H9 (cell line): ENCODE measurements at regions not wholly inside any gene's neighbourhood (a gene's known extent, or its start where the extent isn't known, plus 50 kb on each side); places are given as distances from the start of the nearest gene placed in this dataset.

Source experiments
- DNase-seq: peaks from one replicate; pipeline ENCODE4 v3.0.0-alpha.2; 2017
- H2AFZ ChIP-seq: one replicate; pipeline ENCODE4 v1.6.1; 2013; ENCODE audit warnings: mild to moderate bottlenecking, low read length, control low read depth, moderate library complexity
- H2AK5ac ChIP-seq: 2 replicates; pipeline ENCODE4 v1.6.1; 2013; ENCODE audit warnings: low read length, control low read depth, mixed read lengths; ENCODE audit not compliant: insufficient read length
- H2BK120ac ChIP-seq: one replicate; pipeline ENCODE4 v1.6.1; 2013; ENCODE audit warnings: low read depth, mild to moderate bottlenecking, low read length, control low read depth, inconsistent platforms; ENCODE audit not compliant: poor library complexity, severe bottlenecking
- H2BK12ac ChIP-seq: 2 replicates; pipeline ENCODE4 v1.6.1; 2013; ENCODE audit warnings: low read length, control low read depth, mixed read lengths, low read depth; ENCODE audit not compliant: insufficient read length
- H2BK15ac ChIP-seq: 2 replicates; pipeline ENCODE4 v1.6.1; 2013; ENCODE audit warnings: low read depth, low read length, control low read depth
- H2BK20ac ChIP-seq: one replicate; pipeline ENCODE4 v1.6.1; 2013; ENCODE audit warnings: low read depth, mild to moderate bottlenecking, low read length, control low read depth, inconsistent platforms; ENCODE audit not compliant: poor library complexity, severe bottlenecking
- H2BK5ac ChIP-seq: 2 replicates; pipeline ENCODE4 v1.6.1; 2013; ENCODE audit warnings: low read length, control low read depth, mixed read lengths; ENCODE audit not compliant: insufficient read length
- H3K14ac ChIP-seq: 2 replicates; pipeline ENCODE4 v1.6.1; 2013; ENCODE audit warnings: low read length, control low read depth; ENCODE audit not compliant: insufficient read depth
- H3K18ac ChIP-seq: 2 replicates; pipeline ENCODE4 v1.6.1; 2013; ENCODE audit warnings: low read depth, mild to moderate bottlenecking, mixed read lengths, low read length, control low read depth; ENCODE audit not compliant: insufficient read length
- H3K23ac ChIP-seq: 2 replicates; pipeline ENCODE4 v1.6.1; 2013; ENCODE audit warnings: low read length, control low read depth, mixed read lengths, low read depth; ENCODE audit not compliant: insufficient read length
- H3K23me2 ChIP-seq: 2 replicates; pipeline ENCODE4 v1.6.1; 2013; ENCODE audit warnings: low read depth, mild to moderate bottlenecking, mixed read lengths, low read length, control low read depth; ENCODE audit not compliant: insufficient read length, poor library complexity, severe bottlenecking
- H3K27ac ChIP-seq: 2 replicates; pipeline ENCODE4 v1.5.1; 2013; ENCODE audit warnings: low read length, control low read depth, mixed read lengths, low read depth; ENCODE audit not compliant: insufficient read length
- H3K27me3 ChIP-seq: 2 replicates; pipeline ENCODE4 v1.6.1; 2013; ENCODE audit warnings: low read length, control low read depth, inconsistent platforms; ENCODE audit not compliant: insufficient read depth
- H3K4ac ChIP-seq: 2 replicates; pipeline ENCODE4 v1.6.1; 2013; ENCODE audit warnings: low read depth, mild to moderate bottlenecking, control low read depth, inconsistent platforms, low read length, moderate library complexity
- H3K4me1 ChIP-seq: 2 replicates; pipeline ENCODE4 v1.6.1; 2013; ENCODE audit warnings: low read length, control low read depth, inconsistent platforms; ENCODE audit not compliant: insufficient read depth
- H3K4me2 ChIP-seq: 2 replicates; pipeline ENCODE4 v1.6.1; 2013; ENCODE audit warnings: low read length, control low read depth, mixed read lengths; ENCODE audit not compliant: insufficient read length, insufficient read depth
- H3K56ac ChIP-seq: 2 replicates; pipeline ENCODE4 v1.6.1; 2013; ENCODE audit warnings: low read depth, mild to moderate bottlenecking, mixed read lengths, low read length, control low read depth; ENCODE audit not compliant: insufficient read length
- H3K79me1 ChIP-seq: 2 replicates; pipeline ENCODE4 v1.6.1; 2013; ENCODE audit warnings: low read depth, mild to moderate bottlenecking, moderate library complexity, low read length, control low read depth, inconsistent platforms; ENCODE audit not compliant: insufficient read depth, poor library complexity, severe bottlenecking
- H3K79me2 ChIP-seq: 2 replicates; pipeline ENCODE4 v1.6.1; 2013; ENCODE audit warnings: low read length, control low read depth, inconsistent platforms; ENCODE audit not compliant: insufficient read depth
- H3K9ac ChIP-seq: 2 replicates; pipeline ENCODE4 v1.6.1; 2013; ENCODE audit warnings: low read length, control low read depth, mixed read lengths; ENCODE audit not compliant: insufficient read length; ENCODE audit errors: extremely low read depth
- H3K9me3 ChIP-seq: one replicate; pipeline ENCODE4 v1.6.1; 2013; ENCODE audit warnings: low read depth, low read length, inconsistent platforms; ENCODE audit not compliant: control insufficient read depth
- H3T11ph ChIP-seq: one replicate; pipeline ENCODE4 v1.6.1; 2013; ENCODE audit warnings: mild to moderate bottlenecking, low read length, control low read depth, inconsistent platforms
- H4K20me1 ChIP-seq: one replicate; pipeline ENCODE4 v1.6.1; 2013; ENCODE audit not compliant: control insufficient read depth, insufficient read length, insufficient read depth
- H4K5ac ChIP-seq: 2 replicates; pipeline ENCODE4 v1.6.1; 2013; ENCODE audit warnings: low read depth, mild to moderate bottlenecking, mixed read lengths, low read length, control low read depth; ENCODE audit not compliant: insufficient read length
- H4K8ac ChIP-seq: replicated peaks from 2 replicates; pipeline ENCODE4 v1.6.1; 2013; ENCODE audit warnings: low read length, control low read depth, mixed read lengths, low read depth; ENCODE audit not compliant: insufficient read length
- H4K91ac ChIP-seq: 2 replicates; pipeline ENCODE4 v1.6.1; 2013; ENCODE audit warnings: low read depth, mild to moderate bottlenecking, moderate library complexity, mixed read lengths, low read length, control low read depth; ENCODE audit not compliant: insufficient read length
- H3K27ac Mint-ChIP-seq, 3 experiments: 2 replicates in 2 of 3; 3 replicates in 1 of 3; pipeline ENCODE4 v1.8.0; 2020 to 2021; ENCODE audit warnings: mixed read lengths in 3 of 3, mild to moderate bottlenecking in 1 of 3, moderate library complexity in 1 of 3
- H3K27me3 Mint-ChIP-seq: 2 replicates; pipeline ENCODE4 v1.8.0; 2021; ENCODE audit warnings: low read depth, mild to moderate bottlenecking, moderate library complexity, mixed read lengths
- H3K36me3 Mint-ChIP-seq, 3 experiments: 2 replicates in 2 of 3; 3 replicates in 1 of 3; pipeline ENCODE4 v1.8.0; 2020 to 2021; ENCODE audit warnings: low read depth in 3 of 3, mixed read lengths in 3 of 3; ENCODE audit not compliant: insufficient read depth in 1 of 3
- H3K4me1 Mint-ChIP-seq, 2 experiments: 2 replicates each; pipeline ENCODE4 v1.8.0; 2020; ENCODE audit warnings: mixed read lengths in 2 of 2
- H3K4me3 Mint-ChIP-seq, 2 experiments: 2 replicates in 1 of 2; 3 replicates in 1 of 2; pipeline ENCODE4 v1.8.0; 2020 to 2021; ENCODE audit warnings: mild to moderate bottlenecking in 2 of 2, mixed read lengths in 2 of 2, moderate library complexity in 1 of 2
- H3K9me3 Mint-ChIP-seq, 2 experiments: 2 replicates in 1 of 2; 3 replicates in 1 of 2; pipeline ENCODE4 v1.8.0; 2020; ENCODE audit warnings: mild to moderate bottlenecking in 2 of 2, mixed read lengths in 2 of 2, moderate library complexity in 1 of 2
- CTCF ChIP-seq: fragments of 200-600 bp; sonication (generic); conservative IDR thresholded peaks from 3 replicates; pipeline ENCODE4 v1.8.0; 2021; ENCODE audit warnings: antibody characterized with exemption, mild to moderate bottlenecking
- WGBS: extraction: QIAGEN DNeasy Blood & Tissue Kit; methylation state at CpG from one replicate; pipeline ENCODE4 v1.1.7; 2013; ENCODE audit warnings: missing lambda C conversion rate, low lambda C conversion rate, mixed read lengths; ENCODE audit not compliant: insufficient read length; ENCODE audit errors: extremely low coverage; 5-methylcytosine and 5-hydroxymethylcytosine counted together

GRCh38 chr7:149586646-149587645, 89.3 kb upstream of the ZNF746 start:
- Mint-ChIP-seq H3K4me1 (peaks cover 0 to 6% of the 10 kb centered on the region in 2 experiments; a peak in 3 of 4 replicates), H3K36me3 (peaks cover 59 to 76% (median 62%) of the 10 kb centered on the region in 3 experiments), H3K4me3 (no peak overlapping the region), H3K27ac (no peak overlapping the region; a peak in 1 of 7 replicates), H3K27me3 (peaks cover 1% of the 10 kb centered on the region; the same call in 1 of the 2 replicates), H3K9me3 (peaks cover 16 to 20% of the 10 kb centered on the region in 2 experiments)
- peaks cover 7% of the 10 kb centered on the region for H3K9me3 ChIP-seq
- H4K8ac ChIP-seq, result no peak overlapping the region
- H4K5ac ChIP-seq, result no peak overlapping the region
- no peak overlapping the region for H3K4ac ChIP-seq
- no CpG with 5 or more reads among the region's 10 CpGs for WGBS
- no peak for DNase-seq
- H3K23ac ChIP-seq, result no peak overlapping the region
- no peak overlapping the region for H3K4me2 ChIP-seq
- H2BK15ac ChIP-seq, result no peak overlapping the region
- H3K27me3 ChIP-seq, result no peaks in the 10 kb centered on the region
- no peak overlapping the region for H3K14ac ChIP-seq
- H3T11ph ChIP-seq, result no peak overlapping the region
- no peak overlapping the region for H2BK12ac ChIP-seq
- H2BK120ac ChIP-seq, result no peak overlapping the region
- no peaks in the 10 kb centered on the region for H3K4me1 ChIP-seq
- H3K56ac ChIP-seq, result no peak overlapping the region
- no peak overlapping the region for H3K9ac ChIP-seq
- no peaks in the 10 kb centered on the region for H4K20me1 ChIP-seq
- H2BK5ac ChIP-seq, result no peak overlapping the region
- no peaks in the 10 kb centered on the region for H3K23me2 ChIP-seq
- H2AFZ ChIP-seq, result no peak overlapping the region
- H4K91ac ChIP-seq, result no peak overlapping the region
- no peak overlapping the region for H3K27ac ChIP-seq
- H3K79me2 ChIP-seq, result no peaks in the 10 kb centered on the region
- no peak overlapping the region for H3K18ac ChIP-seq
- H2AK5ac ChIP-seq, result no peak overlapping the region
- H2BK20ac ChIP-seq, result no peak overlapping the region
- no peak for TF ChIP-seq CTCF
- no peaks in the 10 kb centered on the region for H3K79me1 ChIP-seq
